Activated naive CD4-positive, alpha-beta T cell treated with anti-CD3 and anti-CD28 coated beads, Interleukin-2, amount 10 ng/mL, durations not matched to agents 7 days and 5 days (primary cell): ENCODE measurements at regions not wholly inside any gene's neighbourhood (a gene's known extent, or its start where the extent isn't known, plus 50 kb on each side); places are given as distances from the start of the nearest gene placed in this dataset.
"Not testable (repeated sequence)": the region's sequence is repeated elsewhere in the genome, so short reads cannot be mapped to it uniquely, and the experiment has no call there.

Experiments used
- CTCF ChIA-PET: fragments of 350-600 bp; sonication (Branson Sonifier 250); formaldehyde crosslinking; loops from one replicate; lab custom pipeline; 2021; ENCODE audit warnings: antibody characterized with exemption; lab: Charles Lee
- DNase-seq: peaks from one replicate; pipeline ENCODE4 v3.0.0-alpha.2; 2020
- H3K27ac Mint-ChIP-seq: one replicate; pipeline ENCODE4 v1.8.0; 2021; ENCODE audit warnings: mild to moderate bottlenecking, moderate library complexity, mixed read lengths
- H3K27me3 Mint-ChIP-seq: one replicate; pipeline ENCODE4 v1.8.0; 2021; ENCODE audit warnings: mild to moderate bottlenecking, mixed read lengths
- H3K36me3 Mint-ChIP-seq: one replicate; pipeline ENCODE4 v1.8.0; 2021; ENCODE audit warnings: mixed read lengths
- H3K4me1 Mint-ChIP-seq: one replicate; pipeline ENCODE4 v1.8.0; 2021; ENCODE audit warnings: mixed read lengths
- H3K4me3 Mint-ChIP-seq: one replicate; pipeline ENCODE4 v1.8.0; 2021; ENCODE audit warnings: mild to moderate bottlenecking, moderate library complexity, mixed read lengths
- H3K9me3 Mint-ChIP-seq: one replicate; pipeline ENCODE4 v1.8.0; 2021; ENCODE audit warnings: mixed read lengths

DNA sequence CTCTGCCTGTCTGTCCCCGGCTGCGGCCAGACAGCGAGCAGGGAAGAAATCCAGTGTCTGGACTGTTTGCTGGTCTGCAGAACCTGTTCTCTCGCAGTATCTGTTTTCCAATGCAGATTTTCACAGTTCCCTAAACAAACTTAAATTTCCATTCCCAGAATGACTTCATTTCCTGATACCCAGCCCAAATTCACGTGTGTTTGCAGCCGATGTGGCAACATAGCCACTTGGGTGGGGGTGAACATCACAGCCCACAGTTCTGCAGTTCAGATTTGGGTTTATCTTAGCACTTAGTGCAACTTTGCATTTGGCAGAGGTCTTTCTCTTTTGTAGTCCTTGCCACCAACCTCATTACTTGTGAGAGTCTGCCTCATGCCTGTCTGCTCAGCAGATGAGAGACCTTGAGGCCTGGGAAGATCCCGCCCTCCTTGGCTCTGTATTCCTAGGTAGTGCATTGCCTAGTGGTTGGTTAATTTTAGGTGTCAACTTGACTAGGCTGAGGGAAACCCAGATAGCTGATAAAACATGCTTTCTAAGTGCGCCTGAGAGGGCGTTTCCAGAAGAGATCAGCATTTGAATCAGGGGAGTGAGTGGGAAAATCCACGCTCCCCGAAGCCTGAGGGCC is 122.8 kb upstream of the FAM20C start:
- CTCF ChIA-PET, H3K36me3 Mint-ChIP-seq, H3K27ac Mint-ChIP-seq, H3K27me3 Mint-ChIP-seq, H3K9me3 Mint-ChIP-seq, H3K4me3 Mint-ChIP-seq, H3K4me1 Mint-ChIP-seq, DNase-seq: not testable (repeated sequence)

DNA sequence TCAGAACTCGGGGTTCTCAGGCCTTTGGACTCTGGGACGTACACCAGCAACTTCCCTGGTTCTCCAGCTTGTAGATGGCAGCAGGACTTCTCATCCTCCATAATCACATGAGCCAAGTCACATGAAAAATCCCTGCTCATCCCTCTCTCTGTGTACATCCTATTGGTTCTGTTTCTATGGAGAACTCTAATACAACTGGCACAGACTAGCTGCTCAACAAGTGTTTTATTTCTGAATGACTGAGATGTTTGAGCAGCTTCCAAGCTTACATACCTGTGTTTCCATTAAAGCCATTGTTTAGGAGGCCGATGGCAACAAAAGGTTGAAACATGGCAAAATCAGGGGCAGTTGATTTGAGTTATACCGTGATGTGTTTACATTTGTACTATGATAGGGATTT is 122.2 kb upstream of the FAM20C start:
- H3K9me3 Mint-ChIP-seq, DNase-seq, H3K27me3 Mint-ChIP-seq, H3K36me3 Mint-ChIP-seq, CTCF ChIA-PET, H3K27ac Mint-ChIP-seq, H3K4me3 Mint-ChIP-seq, H3K4me1 Mint-ChIP-seq: not testable (repeated sequence)

DNA sequence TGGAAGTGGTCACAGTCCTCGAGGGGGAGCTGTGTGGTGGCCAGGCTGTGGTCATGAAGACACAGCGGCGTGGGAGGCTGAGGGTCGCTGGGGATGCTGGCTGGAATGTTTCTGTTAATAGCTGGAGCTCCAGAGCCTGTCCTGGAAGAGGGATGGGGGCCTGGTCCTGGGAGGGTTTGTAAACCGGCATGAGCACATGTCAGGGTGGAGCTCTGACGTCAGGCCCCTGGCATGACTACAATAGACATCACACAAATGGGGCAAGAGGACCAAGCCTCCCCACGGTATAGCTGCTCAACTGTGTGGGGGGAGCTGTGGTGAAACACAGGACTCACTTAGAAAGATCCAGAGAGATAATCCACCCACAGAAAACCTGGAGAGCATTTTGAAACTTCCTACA is 121.4 kb upstream of the FAM20C start:
- H3K27ac Mint-ChIP-seq, H3K27me3 Mint-ChIP-seq, H3K9me3 Mint-ChIP-seq, DNase-seq, CTCF ChIA-PET, H3K4me3 Mint-ChIP-seq, H3K4me1 Mint-ChIP-seq, H3K36me3 Mint-ChIP-seq: not testable (repeated sequence)

DNA sequence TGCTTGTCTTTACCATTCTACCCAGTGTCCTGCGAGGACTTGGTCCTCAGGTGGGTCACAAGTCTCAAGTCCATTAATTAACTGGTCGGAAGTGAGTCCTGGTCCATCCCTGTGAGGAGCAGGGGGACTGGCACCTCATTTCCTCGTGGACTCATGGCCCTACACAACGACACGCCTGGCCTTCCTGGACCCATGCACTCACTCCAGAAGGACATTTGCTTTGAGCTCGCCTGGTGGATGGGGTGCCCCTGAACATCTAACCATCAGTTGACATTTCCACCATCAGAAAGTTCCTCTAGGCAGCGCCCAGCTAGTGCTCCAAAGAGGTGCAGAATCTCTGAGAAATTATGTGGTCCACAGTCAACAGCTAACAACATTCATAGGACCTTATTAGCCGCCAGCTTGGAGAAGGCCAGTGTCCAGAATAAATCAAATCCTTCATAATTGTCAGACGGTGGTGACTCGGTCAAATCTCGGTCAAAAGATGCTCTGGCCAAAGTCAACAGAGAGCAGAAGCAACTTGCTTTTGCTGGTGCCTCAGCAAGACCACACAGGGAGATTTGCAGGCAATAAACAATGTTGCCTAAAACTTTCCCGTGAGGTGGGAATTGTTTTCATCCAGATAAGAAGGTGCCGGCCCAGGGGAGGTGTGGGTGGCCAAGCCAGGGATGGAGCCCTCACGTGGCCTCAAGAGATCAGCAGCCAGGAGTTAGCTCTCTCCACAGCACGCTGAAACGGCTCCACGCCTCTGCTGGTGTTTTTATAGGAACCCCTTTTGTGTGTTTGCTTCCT is 119.9 kb upstream of the FAM20C start:
- H3K4me1 Mint-ChIP-seq, CTCF ChIA-PET, DNase-seq, H3K9me3 Mint-ChIP-seq, H3K36me3 Mint-ChIP-seq, H3K4me3 Mint-ChIP-seq, H3K27ac Mint-ChIP-seq, H3K27me3 Mint-ChIP-seq: not testable (repeated sequence)

DNA sequence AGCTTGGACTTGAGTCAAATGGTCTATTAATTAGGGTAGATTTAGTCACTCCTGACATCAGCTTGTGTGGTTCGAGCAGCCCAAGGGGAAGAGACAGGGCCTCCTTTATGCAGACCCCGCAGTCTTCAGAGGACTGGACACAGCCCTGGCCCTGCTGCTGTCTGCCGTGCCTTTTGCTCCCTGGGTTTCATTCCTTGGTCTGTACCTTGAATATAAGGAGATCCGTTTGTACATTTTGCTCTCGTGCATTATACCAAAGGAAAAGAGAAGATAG is 119.4 kb upstream of the FAM20C start:
- H3K9me3 Mint-ChIP-seq, DNase-seq, H3K27me3 Mint-ChIP-seq, H3K4me1 Mint-ChIP-seq, H3K36me3 Mint-ChIP-seq, CTCF ChIA-PET, H3K4me3 Mint-ChIP-seq, H3K27ac Mint-ChIP-seq: not testable (repeated sequence)

DNA sequence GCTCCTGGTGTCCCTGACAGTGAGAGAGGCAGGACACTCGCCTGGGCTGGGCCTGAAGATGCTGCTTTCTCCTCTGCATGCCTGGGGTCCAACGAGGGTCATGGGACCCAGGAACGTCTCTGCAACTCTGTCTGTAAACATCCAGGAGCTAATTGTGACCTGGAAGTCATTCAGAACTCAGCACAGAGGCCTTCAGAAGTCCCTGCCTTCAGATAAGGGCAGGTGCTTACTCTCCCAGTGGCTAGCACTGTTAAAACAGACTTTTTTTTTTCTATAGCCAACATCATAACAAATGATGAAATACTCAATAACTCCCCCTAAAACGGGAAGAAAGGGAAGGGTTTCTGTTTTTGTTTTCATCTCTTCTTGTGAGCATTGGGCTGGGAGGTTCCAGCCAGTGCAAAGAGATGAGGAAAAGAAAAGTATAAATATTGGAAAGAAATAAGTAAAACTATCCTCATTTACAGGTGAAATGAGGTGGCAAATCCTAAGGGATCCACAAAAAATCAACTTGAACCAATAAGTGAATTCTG is 118.3 kb upstream of the FAM20C start:
- H3K4me1 Mint-ChIP-seq, CTCF ChIA-PET, H3K27me3 Mint-ChIP-seq, H3K4me3 Mint-ChIP-seq, DNase-seq, H3K27ac Mint-ChIP-seq, H3K36me3 Mint-ChIP-seq, H3K9me3 Mint-ChIP-seq: not testable (repeated sequence)

DNA sequence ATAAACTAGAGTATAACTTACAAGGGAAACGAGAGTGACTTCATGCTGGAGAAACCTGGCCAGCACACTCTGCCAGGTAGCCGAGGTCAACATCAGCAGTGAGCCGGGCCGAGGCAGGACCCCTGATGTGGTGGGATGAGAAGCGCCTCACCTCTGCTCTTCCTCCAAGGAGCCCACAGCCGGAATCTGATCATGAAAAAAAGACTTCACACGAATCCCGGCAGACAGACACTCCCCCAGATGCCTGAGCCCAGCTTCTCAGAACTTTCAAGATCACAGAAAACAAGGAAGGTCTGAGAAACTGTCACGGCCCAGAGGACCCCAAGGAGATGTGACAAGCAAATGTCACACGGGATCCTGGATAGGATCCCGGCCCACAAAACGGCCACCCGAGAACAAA is 116.9 kb upstream of the FAM20C start:
- H3K27ac Mint-ChIP-seq, H3K27me3 Mint-ChIP-seq, DNase-seq, H3K4me1 Mint-ChIP-seq, H3K36me3 Mint-ChIP-seq, CTCF ChIA-PET, H3K4me3 Mint-ChIP-seq, H3K9me3 Mint-ChIP-seq: not testable (repeated sequence)

DNA sequence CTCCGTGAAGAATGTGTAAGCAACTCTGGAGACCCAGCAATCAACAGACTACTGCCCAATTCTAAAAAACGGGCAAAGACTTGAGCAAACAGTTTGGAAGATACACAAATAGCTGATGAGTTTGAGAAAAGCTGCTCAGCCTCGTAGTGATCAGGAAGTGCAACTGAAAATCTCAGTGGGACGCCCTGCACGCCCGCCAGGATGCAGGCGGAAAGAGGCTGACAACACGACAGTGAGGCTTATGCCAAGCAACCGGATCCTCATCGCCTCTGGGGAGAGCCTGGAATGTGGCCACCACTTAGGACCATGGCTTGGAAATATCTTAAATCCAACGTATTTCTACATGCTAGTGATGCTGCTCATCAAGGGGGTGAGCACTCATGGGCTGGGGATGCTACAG is 116.2 kb upstream of the FAM20C start:
- H3K36me3 Mint-ChIP-seq, CTCF ChIA-PET, DNase-seq, H3K27me3 Mint-ChIP-seq, H3K4me3 Mint-ChIP-seq, H3K9me3 Mint-ChIP-seq, H3K4me1 Mint-ChIP-seq, H3K27ac Mint-ChIP-seq: not testable (repeated sequence)

DNA sequence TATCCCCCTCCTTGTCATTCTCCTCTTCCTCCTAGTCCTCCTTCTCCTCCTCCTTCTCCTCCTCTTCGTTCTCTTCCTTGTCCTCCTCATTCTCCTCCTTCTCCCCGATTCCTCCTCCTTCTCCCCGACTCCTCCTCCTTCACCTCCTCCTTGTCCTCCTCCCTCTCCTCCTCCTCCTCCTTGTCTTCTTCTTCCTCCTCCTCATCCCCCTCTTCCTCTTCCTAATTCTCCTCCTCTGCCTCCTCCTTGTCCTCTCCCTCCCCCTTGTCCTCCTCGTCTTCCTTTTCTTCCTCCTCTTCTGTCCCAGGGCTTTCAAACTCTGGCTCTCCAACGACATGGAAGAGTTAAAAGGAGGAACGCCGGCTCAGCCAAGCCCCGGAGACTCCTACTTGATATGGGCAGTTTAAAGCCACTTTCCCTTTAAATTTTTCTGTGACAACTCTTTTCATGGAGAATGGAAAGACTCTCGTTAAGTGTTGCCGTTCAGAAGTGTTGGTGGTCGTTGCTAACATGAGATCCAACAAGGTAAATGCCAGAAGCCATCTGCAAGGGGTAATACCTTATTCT is 115.5 kb upstream of the FAM20C start:
- DNase-seq, H3K9me3 Mint-ChIP-seq, H3K4me1 Mint-ChIP-seq, H3K27me3 Mint-ChIP-seq, H3K27ac Mint-ChIP-seq, H3K4me3 Mint-ChIP-seq, CTCF ChIA-PET, H3K36me3 Mint-ChIP-seq: not testable (repeated sequence)

DNA sequence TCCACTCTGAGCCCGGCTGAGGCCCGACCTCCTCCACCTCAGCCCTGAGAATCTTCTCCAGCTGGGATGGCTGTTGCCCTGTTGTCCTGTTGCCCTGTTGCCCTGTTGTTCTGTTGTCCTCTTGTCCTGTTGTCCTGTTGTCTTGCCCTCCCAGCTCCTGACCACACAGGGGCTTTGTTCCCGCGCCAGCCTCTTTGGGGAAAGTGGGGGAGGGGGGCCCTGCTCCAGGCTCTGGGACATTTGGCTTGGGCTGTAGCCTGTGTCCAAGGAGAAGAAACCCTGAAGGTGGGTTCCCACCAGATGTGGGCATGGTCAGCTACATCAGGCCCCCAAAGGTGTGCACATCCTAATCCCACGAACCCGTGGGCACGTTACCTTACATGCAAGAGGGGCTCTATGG is 113.5 kb upstream of the FAM20C start:
- CTCF ChIA-PET, H3K9me3 Mint-ChIP-seq, H3K4me3 Mint-ChIP-seq, H3K4me1 Mint-ChIP-seq, DNase-seq, H3K27me3 Mint-ChIP-seq, H3K36me3 Mint-ChIP-seq, H3K27ac Mint-ChIP-seq: not testable (repeated sequence)

DNA sequence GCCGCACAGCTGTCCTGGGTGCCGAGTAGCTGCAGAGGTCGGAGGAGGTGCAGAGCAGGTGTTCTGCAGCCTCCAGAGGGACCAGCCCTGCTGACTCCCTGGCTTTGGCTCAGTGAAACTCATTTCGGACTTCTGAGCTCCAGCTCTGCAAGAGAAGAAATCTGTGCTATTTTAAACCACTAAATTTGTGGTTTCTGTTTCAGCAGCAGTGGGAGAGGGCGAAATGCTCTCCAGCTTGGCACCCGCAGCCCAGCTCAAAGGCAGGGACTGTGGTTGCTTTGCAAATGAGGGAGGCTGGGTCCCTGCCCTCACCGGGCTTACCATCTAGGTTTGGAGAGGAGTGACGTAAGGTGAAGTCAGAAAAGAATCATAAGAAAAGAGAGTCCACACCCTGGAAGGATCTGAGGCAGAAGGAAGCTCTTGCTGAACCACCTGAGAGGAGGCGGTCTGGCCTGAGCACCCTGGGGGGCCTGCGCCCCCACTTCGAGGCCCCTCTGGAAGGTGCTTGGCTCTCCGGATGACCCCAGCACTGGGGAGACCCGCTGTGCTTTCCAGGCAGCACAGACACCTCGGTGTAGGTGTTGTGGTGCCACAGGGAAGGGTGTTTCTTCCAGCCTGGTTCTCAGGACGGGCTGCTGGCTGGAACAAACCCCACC is 112.8 kb upstream of the FAM20C start:
- H3K9me3 Mint-ChIP-seq, H3K27me3 Mint-ChIP-seq, DNase-seq, CTCF ChIA-PET, H3K36me3 Mint-ChIP-seq, H3K4me3 Mint-ChIP-seq, H3K4me1 Mint-ChIP-seq, H3K27ac Mint-ChIP-seq: not testable (repeated sequence)

DNA sequence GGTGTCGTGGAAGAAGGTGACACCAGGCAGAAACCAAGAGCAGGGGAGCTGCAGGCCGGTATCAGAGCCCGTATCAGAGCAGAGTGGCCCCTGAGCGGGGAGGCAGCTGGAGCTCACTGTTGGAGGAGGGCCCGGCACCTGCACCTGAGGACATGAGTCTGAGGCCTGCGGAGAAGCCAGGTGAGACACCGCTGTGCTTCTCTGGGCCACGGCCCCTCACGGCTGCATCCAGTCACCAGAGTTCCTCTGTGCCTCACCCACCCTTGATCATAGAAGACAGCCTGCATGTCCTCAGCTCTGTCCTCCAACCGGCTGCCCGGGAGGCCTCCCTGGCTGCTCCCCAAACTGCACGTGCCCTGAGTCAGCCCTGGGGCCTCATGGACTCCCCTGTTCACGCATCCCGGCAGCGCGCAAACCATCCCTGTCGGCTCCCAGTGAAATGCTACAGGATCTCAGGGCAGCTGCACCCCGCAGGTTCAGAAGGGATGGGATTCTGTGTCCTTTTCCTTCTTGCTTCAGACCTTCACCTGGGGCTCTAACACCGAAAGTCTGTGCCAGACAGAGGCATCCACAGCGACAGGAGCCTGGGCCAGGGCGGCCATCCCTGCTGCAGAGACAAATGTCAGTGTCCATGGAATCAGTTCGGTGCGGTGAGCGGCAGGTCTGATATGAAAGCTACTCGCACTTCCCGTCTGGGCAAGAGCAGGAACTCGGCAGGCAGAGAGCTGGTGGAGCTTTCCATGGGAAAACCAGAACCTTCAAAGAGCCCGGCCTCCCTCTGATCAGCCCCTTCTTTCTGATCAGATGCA is 111.9 kb upstream of the FAM20C start:
- H3K36me3 Mint-ChIP-seq = no peaks in the 10 kb centered on the region
- CTCF ChIA-PET = no interaction called here
- no peaks in the 10 kb centered on the region for H3K9me3 Mint-ChIP-seq
- H3K4me3 Mint-ChIP-seq = no peak overlapping the region
- no peaks in the 10 kb centered on the region for H3K4me1 Mint-ChIP-seq
- H3K27ac Mint-ChIP-seq = no peak overlapping the region
- no peak for DNase-seq
- H3K27me3 Mint-ChIP-seq = no peaks in the 10 kb centered on the region

DNA sequence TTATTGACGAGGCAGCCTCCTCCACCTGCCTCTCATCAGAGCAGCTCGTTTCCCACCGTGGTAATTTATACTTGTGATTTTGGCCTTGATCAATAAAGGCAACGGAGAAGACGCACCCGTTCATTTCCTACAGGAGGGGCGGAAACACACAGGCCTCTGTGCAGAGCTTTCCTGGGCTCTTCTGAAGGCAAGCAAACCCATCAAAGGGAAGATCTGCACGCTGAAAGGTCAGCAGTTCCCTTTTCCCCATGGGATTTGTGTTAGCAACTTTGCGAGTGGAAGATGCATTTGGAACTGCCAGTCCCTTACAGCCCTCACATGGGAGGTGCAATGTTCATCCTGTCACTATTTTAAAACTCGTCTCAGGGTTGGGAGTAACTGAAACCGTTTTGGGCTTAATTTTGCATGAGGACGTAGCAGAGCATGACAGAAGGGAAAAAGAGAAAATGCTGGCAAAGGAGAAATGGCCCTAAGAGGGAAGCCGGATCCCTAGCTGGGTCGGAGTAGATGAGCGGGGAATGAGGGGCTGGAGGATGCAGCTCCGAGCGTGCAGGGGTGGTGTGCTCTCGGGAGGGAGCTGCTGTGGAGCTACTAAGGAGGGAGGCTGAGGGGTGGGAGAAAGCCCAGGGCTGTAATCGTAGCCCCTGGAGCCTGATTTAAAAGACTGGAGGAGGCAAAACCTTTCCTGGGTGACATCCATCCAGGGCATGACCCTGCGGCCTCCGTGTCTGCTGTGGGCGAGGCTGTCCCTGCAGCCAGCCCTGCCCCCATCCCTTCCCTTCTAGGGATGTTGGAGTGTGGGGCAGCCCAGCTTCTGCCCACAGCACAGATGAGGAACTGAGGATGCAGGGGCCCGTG is 111.1 kb upstream of the FAM20C start:
- Mint-ChIP-seq H3K27ac (no peak overlapping the region), H3K9me3 (no peaks in the 10 kb centered on the region), H3K27me3 (peaks cover 1% of the 10 kb centered on the region), H3K4me1 (no peaks in the 10 kb centered on the region), H3K36me3 (no peaks in the 10 kb centered on the region), H3K4me3 (no peak overlapping the region)
- CTCF ChIA-PET = no interaction called here
- no peak for DNase-seq
